Liver (tissue), 8 donors: ENCODE measurements at regions not wholly inside any gene's neighbourhood (a gene's known extent, or its start where the extent isn't known, plus 50 kb on each side); places are given as distances from the start of the nearest gene placed in this dataset.

Source experiments
- DNase-seq: peaks from one replicate; pipeline ENCODE4 v3.0.0-alpha.2; 2017; ENCODE audit warnings: low spot score
- H3K27ac ChIP-seq, 2 donors: one replicate each; pipeline ENCODE4 v1.7.0; 2013; ENCODE audit warnings: inconsistent platforms in 2 of 2, low read length in 2 of 2, control low read depth in 1 of 2, low read depth in 1 of 2, mild to moderate bottlenecking in 1 of 2
- H3K27me3 ChIP-seq, 4 donors: one replicate each; pipeline versions ENCODE4 v1.6.1 to v1.7.0; 2013; ENCODE audit warnings: low read length in 3 of 4, inconsistent platforms in 1 of 4, mild to moderate bottlenecking in 1 of 4, moderate library complexity in 1 of 4; ENCODE audit not compliant: control insufficient read depth in 4 of 4, insufficient read depth in 4 of 4
- H3K36me3 ChIP-seq, 4 donors: one replicate each; pipeline versions ENCODE4 v1.6.1 to v1.7.0; 2013; ENCODE audit warnings: low read length in 3 of 4, mild to moderate bottlenecking in 3 of 4, low read depth in 1 of 4, moderate library complexity in 1 of 4; ENCODE audit not compliant: control insufficient read depth in 4 of 4, insufficient read depth in 3 of 4
- H3K4me1 ChIP-seq, 4 donors: one replicate each; pipeline versions ENCODE4 v1.6.1 to v1.7.0; 2013; ENCODE audit warnings: low read length in 3 of 4, mild to moderate bottlenecking in 3 of 4, moderate library complexity in 1 of 4; ENCODE audit not compliant: control insufficient read depth in 4 of 4, insufficient read depth in 4 of 4
- H3K4me3 ChIP-seq, 3 donors: one replicate each; pipeline versions ENCODE4 v1.6.1 to v1.7.0; 2013; ENCODE audit warnings: low read length in 3 of 3, control low read depth in 1 of 3, low read depth in 1 of 3, mild to moderate bottlenecking in 1 of 3
- H3K9ac ChIP-seq, 2 donors: one replicate each; pipeline ENCODE4 v1.7.0; 2013; ENCODE audit warnings: low read length in 2 of 2, mild to moderate bottlenecking in 2 of 2, moderate library complexity in 2 of 2, control low read depth in 1 of 2, low read depth in 1 of 2
- H3K9me3 ChIP-seq, 4 donors: one replicate each; pipeline versions ENCODE4 v1.6.1 to v1.7.0; 2013; ENCODE audit warnings: low read length in 3 of 4; ENCODE audit not compliant: control insufficient read depth in 4 of 4
- CTCF ChIP-seq: fragments of 150-350 bp; IDR thresholded peaks from 2 replicates; pipeline ENCODE4 v1.5.1; 2017; ENCODE audit warnings: improper control_type of control experiment, low read depth, low read length; ENCODE audit not compliant: missing input control
- EGR1 ChIP-seq, 2 donors: IDR thresholded peaks; 2 replicates each; pipeline ENCODE4 v1.6.1; 2016 to 2018; ENCODE audit warnings: antibody characterized with exemption in 2 of 2, low read depth in 2 of 2
- FOXA1 ChIP-seq: IDR thresholded peaks from 2 replicates; pipeline ENCODE4 v1.6.1; 2016; ENCODE audit warnings: antibody characterized with exemption
- FOXA2 ChIP-seq: IDR thresholded peaks from 2 replicates; pipeline ENCODE4 v1.6.1; 2016; ENCODE audit warnings: antibody characterized with exemption
- GABPA ChIP-seq, 2 donors: IDR thresholded peaks in 1 of 2; conservative IDR thresholded peaks in 1 of 2; 2 replicates each; pipeline ENCODE4 v1.6.1; 2016; ENCODE audit warnings: antibody characterized with exemption in 2 of 2, mild to moderate bottlenecking in 1 of 2, moderate library complexity in 1 of 2
- HNF4A ChIP-seq, 2 donors: conservative IDR thresholded peaks; 2 replicates each; pipeline ENCODE4 v1.6.1; 2016; ENCODE audit warnings: antibody characterized with exemption in 2 of 2, mild to moderate bottlenecking in 2 of 2
- HNF4G ChIP-seq: IDR thresholded peaks from 2 replicates; pipeline ENCODE4 v1.6.1; 2016; ENCODE audit warnings: antibody characterized with exemption
- JUND ChIP-seq, 2 donors: IDR thresholded peaks; 2 replicates each; pipeline ENCODE4 v1.6.1; 2016; ENCODE audit warnings: antibody characterized with exemption in 2 of 2
- NR2F2 ChIP-seq: IDR thresholded peaks from 2 replicates; pipeline ENCODE4 v1.6.1; 2016; ENCODE audit warnings: antibody characterized with exemption
- RAD21 ChIP-seq, 2 donors: IDR thresholded peaks; 2 replicates each; pipeline ENCODE4 v1.6.1; 2016; ENCODE audit warnings: antibody characterized with exemption in 2 of 2, mild to moderate bottlenecking in 2 of 2
- RXRA ChIP-seq, 2 donors: IDR thresholded peaks; 2 replicates each; pipeline ENCODE4 v1.6.1; 2017 to 2018; ENCODE audit warnings: antibody characterized with exemption in 2 of 2, mild to moderate bottlenecking in 1 of 2
- SP1 ChIP-seq: IDR thresholded peaks from 2 replicates; pipeline ENCODE4 v1.6.1; 2018; ENCODE audit warnings: antibody characterized with exemption, mild to moderate bottlenecking
- TAF1 ChIP-seq: conservative IDR thresholded peaks from 2 replicates; pipeline ENCODE4 v1.6.1; 2016; ENCODE audit warnings: antibody characterized with exemption, mild to moderate bottlenecking
- YY1 ChIP-seq: IDR thresholded peaks from 2 replicates; pipeline ENCODE4 v1.6.1; 2016; ENCODE audit warnings: antibody characterized with exemption, mild to moderate bottlenecking
- ZBTB33 ChIP-seq: IDR thresholded peaks from 2 replicates; pipeline ENCODE4 v1.6.1; 2016; ENCODE audit warnings: antibody characterized with exemption
- WGBS: extraction: QIAGEN DNeasy Blood & Tissue Kit; methylation state at CpG from one replicate; pipeline ENCODE4 v1.1.7; 2013; 5-methylcytosine and 5-hydroxymethylcytosine counted together
- TF ChIP-seq, protein P1 (sequence below): IDR thresholded peaks from 2 replicates; pipeline ENCODE4 v1.6.1; 2016; ENCODE audit warnings: antibody characterized with exemption
- TF ChIP-seq, protein P2 (sequence below): IDR thresholded peaks from 2 replicates; pipeline ENCODE4 v1.6.1; 2016; ENCODE audit warnings: antibody characterized with exemption, mild to moderate bottlenecking
- TF ChIP-seq, protein P3 (sequence below): IDR thresholded peaks from 2 replicates; pipeline ENCODE4 v1.6.1; 2016; ENCODE audit warnings: antibody characterized with exemption
- donor health status: healthy.
- donor health status: healthy.
- donor health status: healthy.
- donor health status: healthy.
- donor health status: healthy.

DNA sequence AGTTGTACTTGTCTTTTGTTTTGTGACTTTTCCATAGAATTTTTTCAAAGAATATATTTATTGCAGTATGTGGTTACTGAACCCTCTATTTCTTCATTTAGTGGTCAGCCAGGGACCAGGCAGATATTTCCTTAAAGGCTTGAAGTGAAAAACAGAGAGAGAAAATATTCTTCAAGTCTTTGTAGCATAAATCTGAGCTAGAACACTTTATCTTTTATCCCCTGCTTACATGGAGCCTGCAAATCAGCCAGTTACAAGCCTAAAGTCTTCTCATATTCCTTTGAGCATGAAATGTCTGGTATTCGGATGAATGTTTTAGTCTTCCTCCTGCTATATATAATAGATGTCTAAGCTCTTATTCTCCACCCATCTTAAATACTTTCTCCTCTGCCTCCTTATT lies 1557.5 kb upstream of the ACVR2A start:
- TF ChIP-seq CTCF, result no peak
- TF ChIP-seq, protein P1, sequence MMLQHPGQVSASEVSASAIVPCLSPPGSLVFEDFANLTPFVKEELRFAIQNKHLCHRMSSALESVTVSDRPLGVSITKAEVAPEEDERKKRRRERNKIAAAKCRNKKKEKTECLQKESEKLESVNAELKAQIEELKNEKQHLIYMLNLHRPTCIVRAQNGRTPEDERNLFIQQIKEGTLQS, result no peak
- H3K27me3 ChIP-seq, result no peaks in the 10 kb centered on the region

GRCh38 chr2:146278881-146279280 lies 1565.9 kb upstream of the ACVR2A start:
- no peak for TF ChIP-seq FOXA1
- no peak for TF ChIP-seq RAD21 (IDR thresholded peaks at IDR 0.05)
- TF ChIP-seq FOXA2, result no peak
- no peak for TF ChIP-seq SP1
- no peak for TF ChIP-seq EGR1 (IDR thresholded peaks at IDR 0.05; ENCODE audit: low read depth in 2 of 2)
- TF ChIP-seq RXRA (IDR thresholded peaks at IDR 0.05), result no peak
- TF ChIP-seq, protein P2, sequence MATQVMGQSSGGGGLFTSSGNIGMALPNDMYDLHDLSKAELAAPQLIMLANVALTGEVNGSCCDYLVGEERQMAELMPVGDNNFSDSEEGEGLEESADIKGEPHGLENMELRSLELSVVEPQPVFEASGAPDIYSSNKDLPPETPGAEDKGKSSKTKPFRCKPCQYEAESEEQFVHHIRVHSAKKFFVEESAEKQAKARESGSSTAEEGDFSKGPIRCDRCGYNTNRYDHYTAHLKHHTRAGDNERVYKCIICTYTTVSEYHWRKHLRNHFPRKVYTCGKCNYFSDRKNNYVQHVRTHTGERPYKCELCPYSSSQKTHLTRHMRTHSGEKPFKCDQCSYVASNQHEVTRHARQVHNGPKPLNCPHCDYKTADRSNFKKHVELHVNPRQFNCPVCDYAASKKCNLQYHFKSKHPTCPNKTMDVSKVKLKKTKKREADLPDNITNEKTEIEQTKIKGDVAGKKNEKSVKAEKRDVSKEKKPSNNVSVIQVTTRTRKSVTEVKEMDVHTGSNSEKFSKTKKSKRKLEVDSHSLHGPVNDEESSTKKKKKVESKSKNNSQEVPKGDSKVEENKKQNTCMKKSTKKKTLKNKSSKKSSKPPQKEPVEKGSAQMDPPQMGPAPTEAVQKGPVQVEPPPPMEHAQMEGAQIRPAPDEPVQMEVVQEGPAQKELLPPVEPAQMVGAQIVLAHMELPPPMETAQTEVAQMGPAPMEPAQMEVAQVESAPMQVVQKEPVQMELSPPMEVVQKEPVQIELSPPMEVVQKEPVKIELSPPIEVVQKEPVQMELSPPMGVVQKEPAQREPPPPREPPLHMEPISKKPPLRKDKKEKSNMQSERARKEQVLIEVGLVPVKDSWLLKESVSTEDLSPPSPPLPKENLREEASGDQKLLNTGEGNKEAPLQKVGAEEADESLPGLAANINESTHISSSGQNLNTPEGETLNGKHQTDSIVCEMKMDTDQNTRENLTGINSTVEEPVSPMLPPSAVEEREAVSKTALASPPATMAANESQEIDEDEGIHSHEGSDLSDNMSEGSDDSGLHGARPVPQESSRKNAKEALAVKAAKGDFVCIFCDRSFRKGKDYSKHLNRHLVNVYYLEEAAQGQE, result no peak
- TF ChIP-seq, protein P1, result no peak
- no peak for TF ChIP-seq NR2F2
- TF ChIP-seq JUND (IDR thresholded peaks at IDR 0.05), result no peak
- TF ChIP-seq ZBTB33, result no peak
- TF ChIP-seq HNF4A (conservative IDR thresholded peaks at IDR 0.05), result no peak
- no peak for TF ChIP-seq YY1
- TF ChIP-seq HNF4G, result no peak
- TF ChIP-seq TAF1, result no peak
- no peak for TF ChIP-seq GABPA (IDR thresholded peaks at IDR 0.05 in 1 of 2, conservative IDR thresholded peaks at IDR 0.05 in 1 of 2)
- TF ChIP-seq CTCF, result no peak
- TF ChIP-seq, protein P3, sequence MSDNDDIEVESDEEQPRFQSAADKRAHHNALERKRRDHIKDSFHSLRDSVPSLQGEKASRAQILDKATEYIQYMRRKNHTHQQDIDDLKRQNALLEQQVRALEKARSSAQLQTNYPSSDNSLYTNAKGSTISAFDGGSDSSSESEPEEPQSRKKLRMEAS, result no peak

More for the DNA sequence above, 1557.5 kb upstream of the ACVR2A start:
- Histone ChIP-seq H3K9ac (no peak overlapping the region), H3K4me1 (no peaks in the 10 kb centered on the region), H3K36me3 (no peaks in the 10 kb centered on the region), H3K27ac (no peak overlapping the region), H3K9me3 (no peaks in the 10 kb centered on the region), H3K4me3 (no peak overlapping the region)
- 98% methylated on average over 1 of the region's 1 CpG for WGBS
- no peak for DNase-seq

More at GRCh38 chr2:146278881-146279280, 1565.9 kb upstream of the ACVR2A start:
- Histone ChIP-seq H3K27ac (no peak overlapping the region), H3K36me3 (no peaks in the 10 kb centered on the region), H3K27me3 (no peaks in the 10 kb centered on the region), H3K9ac (no peak overlapping the region), H3K4me1 (no peaks in the 10 kb centered on the region), H3K4me3 (no peak overlapping the region), H3K9me3 (no peaks in the 10 kb centered on the region)
- DNase-seq, result no peak
- 92% methylated on average over 2 of the region's 2 CpGs for WGBS
